ENCODE measurements at regions not wholly inside any gene's neighbourhood (a gene's known extent, or its start where the extent isn't known, plus 50 kb on each side); places are given as distances from the start of the nearest gene placed in this dataset.

- H3K36me3 ChIP-seq: no peaks in the 10 kb centered on the region
- no peaks in the 10 kb centered on the region for H3K27me3 ChIP-seq
- no peak overlapping the region for H3K4me3 ChIP-seq (ENCODE audit: low read depth, low read length)
- no peaks in the 10 kb centered on the region for H3K9me3 ChIP-seq
- TF ChIP-seq, protein P1, sequence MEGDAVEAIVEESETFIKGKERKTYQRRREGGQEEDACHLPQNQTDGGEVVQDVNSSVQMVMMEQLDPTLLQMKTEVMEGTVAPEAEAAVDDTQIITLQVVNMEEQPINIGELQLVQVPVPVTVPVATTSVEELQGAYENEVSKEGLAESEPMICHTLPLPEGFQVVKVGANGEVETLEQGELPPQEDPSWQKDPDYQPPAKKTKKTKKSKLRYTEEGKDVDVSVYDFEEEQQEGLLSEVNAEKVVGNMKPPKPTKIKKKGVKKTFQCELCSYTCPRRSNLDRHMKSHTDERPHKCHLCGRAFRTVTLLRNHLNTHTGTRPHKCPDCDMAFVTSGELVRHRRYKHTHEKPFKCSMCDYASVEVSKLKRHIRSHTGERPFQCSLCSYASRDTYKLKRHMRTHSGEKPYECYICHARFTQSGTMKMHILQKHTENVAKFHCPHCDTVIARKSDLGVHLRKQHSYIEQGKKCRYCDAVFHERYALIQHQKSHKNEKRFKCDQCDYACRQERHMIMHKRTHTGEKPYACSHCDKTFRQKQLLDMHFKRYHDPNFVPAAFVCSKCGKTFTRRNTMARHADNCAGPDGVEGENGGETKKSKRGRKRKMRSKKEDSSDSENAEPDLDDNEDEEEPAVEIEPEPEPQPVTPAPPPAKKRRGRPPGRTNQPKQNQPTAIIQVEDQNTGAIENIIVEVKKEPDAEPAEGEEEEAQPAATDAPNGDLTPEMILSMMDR (IDR thresholded peaks at IDR 0.05; ENCODE audit: low read depth, low read length): no peak
- no peak for DNase-seq
- no peaks in the 10 kb centered on the region for H3K4me1 ChIP-seq
Observed at GRCh38 chr2:177124371-177124770, 88.2 kb upstream of the HNRNPA3 start.

DNA sequence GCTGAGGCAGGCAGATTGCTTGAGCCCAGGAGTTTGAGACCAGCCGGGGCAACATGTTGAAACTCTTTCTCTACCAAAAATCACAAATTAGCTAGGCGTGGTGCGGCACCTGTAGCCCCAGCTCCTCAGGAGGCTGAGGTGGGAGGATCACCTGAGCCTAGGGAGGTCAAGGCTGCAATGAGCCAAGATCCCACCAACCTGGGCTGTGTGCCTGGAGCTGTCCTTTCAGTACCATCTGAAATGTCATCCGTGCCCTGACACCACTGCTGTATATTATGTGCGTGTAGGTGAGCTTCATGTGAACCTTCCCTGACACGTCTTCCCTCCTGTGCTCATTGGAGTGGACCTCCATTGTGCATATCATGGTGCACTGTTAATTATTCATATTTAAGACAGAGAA is 84.8 kb upstream of the HNRNPA3 start:
- Histone ChIP-seq H3K4me1 (no peaks in the 10 kb centered on the region), H3K27me3 (no peaks in the 10 kb centered on the region), H3K9me3 (no peaks in the 10 kb centered on the region), H3K4me3 (ENCODE audit: low read depth, low read length) (no peak overlapping the region), H3K36me3 (no peaks in the 10 kb centered on the region)
- no peak for DNase-seq
- TF ChIP-seq, protein P1 (IDR thresholded peaks at IDR 0.05; ENCODE audit: low read depth, low read length): no peak

DNA sequence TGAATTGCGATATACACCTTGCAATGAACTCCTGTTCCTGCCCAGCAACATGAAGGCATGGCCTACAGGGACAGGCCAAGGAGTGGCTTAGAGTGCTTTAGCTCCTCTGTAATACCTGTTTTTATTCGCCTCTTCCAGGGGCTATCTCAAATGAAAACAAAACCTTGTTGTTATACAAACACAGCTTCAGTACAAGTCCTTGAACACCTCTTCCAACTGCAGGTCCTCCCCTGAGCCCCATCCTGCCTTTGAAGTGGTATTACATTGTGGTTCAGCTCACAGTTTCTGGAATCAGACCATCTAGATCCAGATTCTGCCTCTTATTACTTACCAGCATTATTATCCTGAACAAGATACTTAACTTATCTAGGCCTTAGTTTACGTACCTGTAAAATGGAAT is 83.0 kb upstream of the HNRNPA3 start:
- H3K9me3 ChIP-seq: no peaks in the 10 kb centered on the region
- H3K4me1 ChIP-seq: no peaks in the 10 kb centered on the region
- no peak for DNase-seq
- H3K36me3 ChIP-seq: no peaks in the 10 kb centered on the region
- TF ChIP-seq, protein P1 (IDR thresholded peaks at IDR 0.05; ENCODE audit: low read depth, low read length): no peak
- no peak overlapping the region for H3K4me3 ChIP-seq (ENCODE audit: low read depth, low read length)
- H3K27me3 ChIP-seq: no peaks in the 10 kb centered on the region

- no peaks in the 10 kb centered on the region for H3K9me3 ChIP-seq
- H3K27me3 ChIP-seq: no peaks in the 10 kb centered on the region
- H3K4me3 ChIP-seq (ENCODE audit: low read depth, low read length): no peak overlapping the region
- H3K36me3 ChIP-seq: no peaks in the 10 kb centered on the region
- TF ChIP-seq, protein P1 (IDR thresholded peaks at IDR 0.05; ENCODE audit: low read depth, low read length): no peak
- no peaks in the 10 kb centered on the region for H3K4me1 ChIP-seq
- DNase-seq: no peak
Observed at GRCh38 chr2:177131858-177132257, 80.7 kb upstream of the HNRNPA3 start.

- Histone ChIP-seq H3K4me3 (ENCODE audit: low read depth, low read length) (no peak overlapping the region), H3K27me3 (no peaks in the 10 kb centered on the region), H3K36me3 (no peaks in the 10 kb centered on the region), H3K9me3 (no peaks in the 10 kb centered on the region), H3K4me1 (no peaks in the 10 kb centered on the region)
- TF ChIP-seq, protein P1 (IDR thresholded peaks at IDR 0.05; ENCODE audit: low read depth, low read length): no peak
- DNase-seq: no peak
Observed at GRCh38 chr2:177138823-177139222, 73.8 kb upstream of the HNRNPA3 start.

- H3K36me3 ChIP-seq: no peaks in the 10 kb centered on the region
- H3K4me3 ChIP-seq (ENCODE audit: low read depth, low read length): no peak overlapping the region
- no peak for DNase-seq
- no peaks in the 10 kb centered on the region for H3K4me1 ChIP-seq
- no peaks in the 10 kb centered on the region for H3K27me3 ChIP-seq
- TF ChIP-seq, protein P1 (IDR thresholded peaks at IDR 0.05; ENCODE audit: low read depth, low read length): no peak
- no peaks in the 10 kb centered on the region for H3K9me3 ChIP-seq
Observed at GRCh38 chr2:177141866-177142265, 70.7 kb upstream of the HNRNPA3 start.
